IMR-90 (cell line): ENCODE measurements at regions not wholly inside any gene's neighbourhood (a gene's known extent, or its start where the extent isn't known, plus 50 kb on each side); places are given as distances from the start of the nearest gene placed in this dataset.

Experiments
- ATAC-seq: fragments of 200-7000 bp; cut with Tn5 transposase; 2 replicates; pipeline ENCODE4 v1.9.1; 2020; ENCODE audit warnings: low read depth, mild to moderate bottlenecking, moderate library complexity
- BruUV-seq: library from RNA; stranded (reverse); fragments of 400-500 nt; replicated peaks from 2 replicates; lab custom pipeline; 2021; lab: Mats Ljungman, UMichigan
- CTCF ChIA-PET: fragments of 300-600 bp; formaldehyde crosslinking; extraction: SDS; loops from one replicate; lab custom pipeline; 2021; ENCODE audit warnings: antibody characterized with exemption; lab: Yijun Ruan, JAX
- POLR2A ChIA-PET: fragments of 300-600 bp; sonication (Branson Sonifier 250); formaldehyde crosslinking; loops from one replicate; lab custom pipeline; 2022; ENCODE audit warnings: antibody characterized with exemption; ENCODE audit not compliant: unreplicated experiment; lab: Charles Lee
- DNase-seq: peaks from one replicate; pipeline ENCODE4 v3.0.0; 2013
- H2AFZ ChIP-seq: replicated peaks from 2 replicates; pipeline ENCODE3; 2013; ENCODE audit warnings: low read length, mild to moderate bottlenecking; ENCODE audit not compliant: poor library complexity
- H2AK5ac ChIP-seq: 2 replicates; pipeline ENCODE4 v1.6.1; 2013; ENCODE audit warnings: low read depth, low read length, inconsistent platforms
- H2AK9ac ChIP-seq: replicated peaks from 2 replicates; pipeline ENCODE3; 2013; ENCODE audit warnings: mild to moderate bottlenecking, low read depth, low read length, moderate library complexity; ENCODE audit not compliant: poor library complexity
- H2BK120ac ChIP-seq: 2 replicates; pipeline ENCODE4 v1.6.1; 2013; ENCODE audit warnings: low read depth, low read length, inconsistent platforms
- H2BK15ac ChIP-seq: 3 replicates; pipeline ENCODE4 v1.6.1; 2013; ENCODE audit warnings: low read depth, low read length, inconsistent platforms
- H2BK20ac ChIP-seq: 2 replicates; pipeline ENCODE4 v1.6.1; 2013; ENCODE audit warnings: low read depth, mild to moderate bottlenecking, inconsistent platforms, low read length, moderate library complexity
- H2BK5ac ChIP-seq: 2 replicates; pipeline ENCODE4 v1.6.1; 2013; ENCODE audit warnings: mild to moderate bottlenecking, low read depth, low read length, inconsistent platforms; ENCODE audit not compliant: poor library complexity, severe bottlenecking
- H3K14ac ChIP-seq: replicated peaks from 2 replicates; pipeline ENCODE4 v1.6.1; 2013; ENCODE audit warnings: low read depth, low read length, inconsistent platforms
- H3K18ac ChIP-seq: 2 replicates; pipeline ENCODE4 v1.6.1; 2013; ENCODE audit warnings: low read depth, low read length, control low read depth
- H3K23ac ChIP-seq: 2 replicates; pipeline ENCODE4 v1.6.1; 2013; ENCODE audit warnings: low read depth, low read length, inconsistent platforms
- H3K27ac ChIP-seq: 2 replicates; pipeline ENCODE4 v1.5.1; 2013; ENCODE audit warnings: mild to moderate bottlenecking, control low read depth, low read length; ENCODE audit not compliant: insufficient read depth
- H3K27me3 ChIP-seq: 2 replicates; pipeline ENCODE4 v1.6.1; 2013; ENCODE audit warnings: low read length; ENCODE audit not compliant: control insufficient read depth, insufficient read depth
- H3K36me3 ChIP-seq: 2 replicates; pipeline ENCODE4 v1.6.1; 2013; ENCODE audit warnings: low read length, mixed read lengths; ENCODE audit not compliant: control insufficient read depth, insufficient read depth
- H3K4ac ChIP-seq: 2 replicates; pipeline ENCODE4 v1.6.1; 2013; ENCODE audit warnings: low read depth, low read length, inconsistent platforms
- H3K4me1 ChIP-seq: 2 replicates; pipeline ENCODE4 v1.6.1; 2013; ENCODE audit warnings: low read length, mixed read lengths; ENCODE audit not compliant: control insufficient read depth, insufficient read depth
- H3K4me2 ChIP-seq: 2 replicates; pipeline ENCODE4 v1.6.1; 2013; ENCODE audit warnings: low read depth, mild to moderate bottlenecking, control low read depth, low read length, moderate library complexity
- H3K4me3 ChIP-seq: 2 replicates; pipeline ENCODE4 v1.5.1; 2013; ENCODE audit warnings: low read depth, mild to moderate bottlenecking, control low read depth, low read length, moderate library complexity; ENCODE audit not compliant: insufficient read depth
- H3K56ac ChIP-seq: 2 replicates; pipeline ENCODE4 v1.6.1; 2013; ENCODE audit warnings: low read length, inconsistent platforms; ENCODE audit not compliant: insufficient read depth; ENCODE audit errors: extremely low read depth
- H3K79me1 ChIP-seq, 2 experiments: 2 replicates each; pipeline ENCODE4 v1.6.1; 2013; ENCODE audit warnings: low read length in 2 of 2, inconsistent platforms in 1 of 2, low read depth in 1 of 2
- H3K9ac ChIP-seq: 2 replicates; pipeline ENCODE4 v1.6.1; 2013; ENCODE audit warnings: low read depth, low read length, control low read depth
- H3K9me1 ChIP-seq: 2 replicates; pipeline ENCODE4 v1.6.1; 2013; ENCODE audit warnings: low read length, inconsistent platforms; ENCODE audit not compliant: insufficient read depth
- H3K9me3 ChIP-seq: 2 replicates; pipeline ENCODE4 v1.6.1; 2013; ENCODE audit warnings: low read length; ENCODE audit not compliant: control insufficient read depth, insufficient read depth
- H4K20me1 ChIP-seq: 2 replicates; pipeline ENCODE4 v1.6.1; 2013; ENCODE audit warnings: low read length, inconsistent platforms; ENCODE audit not compliant: insufficient read depth
- H4K5ac ChIP-seq: 2 replicates; pipeline ENCODE4 v1.6.1; 2013; ENCODE audit warnings: mild to moderate bottlenecking, low read depth, low read length, control low read depth
- H4K8ac ChIP-seq, 2 experiments: 2 replicates each; pipeline ENCODE4 v1.6.1; 2013; ENCODE audit warnings: low read depth in 2 of 2, low read length in 2 of 2, control low read depth in 1 of 2, inconsistent platforms in 1 of 2
- H4K91ac ChIP-seq: 2 replicates; pipeline ENCODE4 v1.6.1; 2013; ENCODE audit warnings: low read depth, low read length, inconsistent platforms; ENCODE audit not compliant: insufficient read depth
- CEBPB ChIP-seq: IDR thresholded peaks from 2 replicates; pipeline ENCODE4 v1.6.1; 2012; ENCODE audit warnings: low read depth, low read length, improper control_type of control experiment
- CTCF ChIP-seq: conservative IDR thresholded peaks from 2 replicates; pipeline ENCODE4 v1.5.1; 2012; ENCODE audit warnings: mild to moderate bottlenecking, low read depth, low read length, improper control_type of control experiment
- ELK1 ChIP-seq: fragments of 150-350 bp; IDR thresholded peaks from 2 replicates; pipeline ENCODE4 v1.6.1; 2016; ENCODE audit warnings: low read depth, mild to moderate bottlenecking, low read length, moderate library complexity, borderline replicate concordance
- MAFK ChIP-seq: IDR thresholded peaks from 2 replicates; pipeline ENCODE4 v1.6.1; 2012; ENCODE audit warnings: low read depth, low read length, improper control_type of control experiment
- MAZ ChIP-seq: IDR thresholded peaks from 2 replicates; pipeline ENCODE4 v1.6.1; 2012; ENCODE audit warnings: low read depth, mild to moderate bottlenecking, low read length, improper control_type of control experiment, moderate library complexity, borderline replicate concordance
- MXI1 ChIP-seq: IDR thresholded peaks from 2 replicates; pipeline ENCODE4 v1.6.1; 2012; ENCODE audit warnings: low read depth, mild to moderate bottlenecking, low read length, moderate library complexity, borderline replicate concordance
- POLR2A ChIP-seq: IDR thresholded peaks from 2 replicates; pipeline ENCODE4 v1.6.1; 2012; ENCODE audit warnings: mild to moderate bottlenecking, low read depth, low read length
- RAD21 ChIP-seq: IDR thresholded peaks from 2 replicates; pipeline ENCODE4 v1.6.1; 2012; ENCODE audit warnings: low read length, improper control_type of control experiment
- RCOR1 ChIP-seq: IDR thresholded peaks from 2 replicates; pipeline ENCODE4 v1.6.1; 2012; ENCODE audit warnings: mild to moderate bottlenecking, low read length, improper control_type of control experiment; ENCODE audit not compliant: insufficient replicate concordance
- RFX5 ChIP-seq: IDR thresholded peaks from 2 replicates; pipeline ENCODE4 v1.8.0; 2012; ENCODE audit warnings: low read depth, mild to moderate bottlenecking, low read length, moderate library complexity
- WGBS, 2 experiments: methylation state at CpG; one replicate each; pipeline versions ENCODE4 v1.1.5 to v1.1.7; 2013; ENCODE audit warnings: missing lambda C conversion rate in 2 of 2; ENCODE audit not compliant: insufficient read length in 1 of 2; ENCODE audit errors: extremely low coverage in 2 of 2; 5-methylcytosine and 5-hydroxymethylcytosine counted together
- dilution Hi-C: fragments of 300-500 bp; cut with HindIII; formaldehyde crosslinking; loops from one replicate; pipeline ENCODE4 v1.14.3; 2018; ENCODE audit warnings: low sequenced_read_pairs; ENCODE audit not compliant: unreplicated experiment
- in situ Hi-C: fragments of 300-500 bp; cut with MboI; formaldehyde crosslinking; loops from 3 replicates; pipeline ENCODE4 v1.14.3; 2019; ENCODE audit warnings: low sequenced_read_pairs, inconsistent platforms, mixed read lengths
- intact Hi-C: fragments of 100-400 bp; cut with micrococcal nuclease; formaldehyde crosslinking; loops from 2 replicates; pipeline ENCODE4 v1.10.0; 2022

- Histone ChIP-seq H2AK5ac (no peak overlapping the region), H4K20me1 (no peaks in the 10 kb centered on the region), H3K27ac (no peak overlapping the region), H2AFZ (no peak overlapping the region), H3K4me1 (peaks cover under 1% of the 10 kb centered on the region; the same call in 1 of the 2 replicates), H4K5ac (no peak overlapping the region), H2BK120ac (no peak overlapping the region), H3K36me3 (no peaks in the 10 kb centered on the region), H3K79me1 (no peaks in the 10 kb centered on the region), H2AK9ac (no peak overlapping the region), H4K8ac (no peak overlapping the region), H3K14ac (no peak overlapping the region), H3K4ac (no peak overlapping the region), H3K56ac (no peak overlapping the region), H4K91ac (no peak overlapping the region), H2BK5ac (no peak overlapping the region), H3K9me1 (no peaks in the 10 kb centered on the region), H2BK15ac (no peak overlapping the region), H3K9me3 (no peaks in the 10 kb centered on the region), H3K18ac (no peak overlapping the region), H3K9ac (no peak overlapping the region), H3K27me3 (peaks cover 29% of the 10 kb centered on the region), H3K23ac (no peak overlapping the region), H2BK20ac (no peak overlapping the region), H3K4me3 (no peak overlapping the region), H3K4me2 (no peak overlapping the region)
- DNase-seq (no peak), ATAC-seq (no peak)
- no peak for TF ChIP-seq CEBPB
- TF ChIP-seq RAD21, result no peak
- no peak for TF ChIP-seq CTCF
- no peak for TF ChIP-seq POLR2A
- no peak for TF ChIP-seq ELK1
- no peak for TF ChIP-seq MAZ
- TF ChIP-seq RFX5, result no peak
- TF ChIP-seq RCOR1, result no peak
- no peak for TF ChIP-seq MXI1
- TF ChIP-seq MAFK, result no peak
- WGBS, 2 experiments, result 37% methylated on average over 3 of the region's 11 CpGs; no CpG with 5 or more reads in 1 of the 2 experiments
- no TSS peak for BruUV-seq
- dilution Hi-C loops (no loop called here), in situ Hi-C loops (no loop called here), intact Hi-C loops (no loop called here)
- CTCF ChIA-PET, result interaction anchor here (0.6 to 0.7 kb wide), 2 partner anchors 21 to 1470 kb away, joined by 3 to 6 read pairs; no protein-coding TSS in a partner anchor
- POLR2A ChIA-PET, result no interaction called here
Measured at GRCh38 chr9:96073531-96074480, 198.3 kb downstream of the ERCC6L2 start.
